Fibroblast of mammary gland (primary cell): ENCODE measurements at regions not wholly inside any gene's neighbourhood (a gene's known extent, or its start where the extent isn't known, plus 50 kb on each side); places are given as distances from the start of the nearest gene placed in this dataset.

Source experiments
- DNase-seq: peaks from one replicate; pipeline ENCODE4 v3.0.0-alpha.2; 2010; ENCODE audit warnings: low read depth
- H3K4me3 ChIP-seq: 2 replicates; pipeline ENCODE4 v1.5.1; 2011; ENCODE audit warnings: low read depth, mild to moderate bottlenecking, low read length, moderate library complexity; ENCODE audit not compliant: control insufficient read depth
- CTCF ChIP-seq: conservative IDR thresholded peaks from 2 replicates; pipeline ENCODE4 v1.5.1; 2011; ENCODE audit warnings: low read depth, low read length, inconsistent platforms; ENCODE audit not compliant: control insufficient read depth, insufficient read depth

GRCh38 chr1:80436851-80437250 is 1363.9 kb upstream of the ADGRL2 start:
- no peak overlapping the region for H3K4me3 ChIP-seq
- no peak for TF ChIP-seq CTCF
- DNase-seq: no peak

- TF ChIP-seq CTCF: no peak
Observed at GRCh38 chr1:80427881-80428280, 1372.9 kb upstream of the ADGRL2 start.

GRCh38 chr1:80424249-80424648 is 1376.5 kb upstream of the ADGRL2 start:
- no peak for DNase-seq
- H3K4me3 ChIP-seq: no peak overlapping the region
- no peak for TF ChIP-seq CTCF

More at GRCh38 chr1:80427881-80428280, 1372.9 kb upstream of the ADGRL2 start:
- no peak for DNase-seq
- no peak overlapping the region for H3K4me3 ChIP-seq

- H3K4me3 ChIP-seq: no peak overlapping the region
- TF ChIP-seq CTCF: no peak
- DNase-seq: no peak
Observed at GRCh38 chr1:80418134-80418533, 1382.6 kb upstream of the ADGRL2 start.

GRCh38 chr1:80417671-80418070 is 1383.1 kb upstream of the ADGRL2 start:
- TF ChIP-seq CTCF: no peak
- peak; percentile 56 for DNase-seq
- no peak overlapping the region for H3K4me3 ChIP-seq

- TF ChIP-seq CTCF: no peak
- H3K4me3 ChIP-seq: no peak overlapping the region
- no peak for DNase-seq
Observed at GRCh38 chr1:80413969-80414368, 1386.8 kb upstream of the ADGRL2 start.

GRCh38 chr1:80410233-80410632 is 1390.5 kb upstream of the ADGRL2 start:
- TF ChIP-seq CTCF: no peak
- H3K4me3 ChIP-seq: no peak overlapping the region
- no peak for DNase-seq
